ENCODE measurements at regions not wholly inside any gene's neighbourhood (a gene's known extent, or its start where the extent isn't known, plus 50 kb on each side); places are given as distances from the start of the nearest gene placed in this dataset.

GRCh38 chrX:73289039-73289438 lies 74.4 kb upstream of the NAP1L2 start:
- Histone ChIP-seq H3K9me3 (replicated peaks in 1 of 2; ENCODE audit: control insufficient read depth in 1 of 2, insufficient read depth in 1 of 2, low read length in 2 of 2) (peaks cover 0 to 4% of the 10 kb centered on the region in 2 donors), H3K27ac (ENCODE audit: low read depth in 1 of 2, low read length in 2 of 2) (no peak overlapping the region), H3K4me1 (ENCODE audit: control insufficient read depth in 1 of 2, insufficient read depth in 2 of 2, low read length in 2 of 2) (no peaks in the 10 kb centered on the region), H3K9ac (ENCODE audit: insufficient read depth, low read length, poor library complexity, severe bottlenecking) (no peak overlapping the region), H3K4me2 (replicated peaks; ENCODE audit: extremely low read depth, low read length, poor library complexity, severe bottlenecking) (no peak overlapping the region), H3K4me3 (replicated peaks in 1 of 3; ENCODE audit: low read depth in 2 of 3, low read length in 3 of 3) (no peak overlapping the region), H2AFZ (ENCODE audit: insufficient read depth, low read depth, low read length, poor library complexity, severe bottlenecking) (no peak overlapping the region), H3K79me2 (ENCODE audit: insufficient read depth, low read length) (no peaks in the 10 kb centered on the region), H4K20me1 (ENCODE audit: insufficient read depth, low read length) (no peaks in the 10 kb centered on the region), H3K36me3 (replicated peaks in 1 of 2; ENCODE audit: control insufficient read depth in 1 of 2, insufficient read depth in 2 of 2, low read length in 2 of 2) (no peaks in the 10 kb centered on the region), H3K27me3 (ENCODE audit: control insufficient read depth in 2 of 2, insufficient read depth in 2 of 2, low read length in 2 of 2) (no peaks in the 10 kb centered on the region)
- Mint-ChIP-seq H3K9me3 (peaks cover 0 to 17% (median 13%) of the 10 kb centered on the region in 7 donors), H3K4me3 (no peak overlapping the region), H3K27ac (no peak overlapping the region), H3K36me3 (no peaks in the 10 kb centered on the region), H3K4me1 (no peaks in the 10 kb centered on the region), H3K27me3 (ENCODE audit: low read depth in 3 of 3) (no peaks in the 10 kb centered on the region)
- no peak for TF ChIP-seq CTCF (IDR thresholded peaks at IDR 0.05)
- intact Hi-C loops (cut with micrococcal nuclease): no loop called here
- no peak for DNase-seq
- 79% methylated on average over 6 of the region's 7 CpGs for WGBS (ENCODE audit: insufficient coverage)

GRCh38 chrX:73270753-73271152 lies 56.1 kb upstream of the NAP1L2 start:
- Mint-ChIP-seq H3K9me3 (peaks cover 0 to 2% (median 0%) of the 10 kb centered on the region in 7 donors), H3K27me3 (ENCODE audit: low read depth in 3 of 3) (peaks cover 1 to 8% (median 3%) of the 10 kb centered on the region in 3 donors), H3K36me3 (no peaks in the 10 kb centered on the region), H3K4me1 (no peaks in the 10 kb centered on the region), H3K4me3 (no peak overlapping the region), H3K27ac (no peak overlapping the region)
- no peak overlapping the region for H3K9ac ChIP-seq (ENCODE audit: insufficient read depth, low read length, poor library complexity, severe bottlenecking)
- H3K4me1 ChIP-seq (ENCODE audit: control insufficient read depth in 1 of 2, insufficient read depth in 2 of 2, low read length in 2 of 2): no peaks in the 10 kb centered on the region
- no peak overlapping the region for H3K27ac ChIP-seq (ENCODE audit: low read depth in 1 of 2, low read length in 2 of 2)
- no peak overlapping the region for H2AFZ ChIP-seq (ENCODE audit: insufficient read depth, low read depth, low read length, poor library complexity, severe bottlenecking)
- H3K79me2 ChIP-seq (ENCODE audit: insufficient read depth, low read length): no peaks in the 10 kb centered on the region
- H3K36me3 ChIP-seq (replicated peaks in 1 of 2; ENCODE audit: control insufficient read depth in 1 of 2, insufficient read depth in 2 of 2, low read length in 2 of 2): no peaks in the 10 kb centered on the region
- no peak for DNase-seq
- H3K4me3 ChIP-seq (replicated peaks in 1 of 3; ENCODE audit: low read depth in 2 of 3, low read length in 3 of 3): no peak overlapping the region
- no peak overlapping the region for H3K4me2 ChIP-seq (replicated peaks; ENCODE audit: extremely low read depth, low read length, poor library complexity, severe bottlenecking)
- no peaks in the 10 kb centered on the region for H3K9me3 ChIP-seq (replicated peaks in 1 of 2; ENCODE audit: control insufficient read depth in 1 of 2, insufficient read depth in 1 of 2, low read length in 2 of 2)
- H4K20me1 ChIP-seq (ENCODE audit: insufficient read depth, low read length): no peaks in the 10 kb centered on the region
- intact Hi-C loops (cut with micrococcal nuclease): no loop called here
- no peak for TF ChIP-seq CTCF (IDR thresholded peaks at IDR 0.05)
- WGBS (ENCODE audit: insufficient coverage): 100% methylated on average over 1 of the region's 2 CpGs
- peaks cover 0 to 4% of the 10 kb centered on the region in 2 donors for H3K27me3 ChIP-seq (ENCODE audit: control insufficient read depth in 2 of 2, insufficient read depth in 2 of 2, low read length in 2 of 2)
